Activated gamma-delta T cell treated with anti-CD3 and anti-CD28 coated beads, Interleukin-2, amount 50 U/mL, for 16 hours (primary cell): ENCODE measurements at regions not wholly inside any gene's neighbourhood (a gene's known extent, or its start where the extent isn't known, plus 50 kb on each side); places are given as distances from the start of the nearest gene placed in this dataset.

Experiments
- DNase-seq: peaks from one replicate; pipeline ENCODE4 v3.0.0-alpha.2; 2020; ENCODE audit warnings: low read depth

DNA sequence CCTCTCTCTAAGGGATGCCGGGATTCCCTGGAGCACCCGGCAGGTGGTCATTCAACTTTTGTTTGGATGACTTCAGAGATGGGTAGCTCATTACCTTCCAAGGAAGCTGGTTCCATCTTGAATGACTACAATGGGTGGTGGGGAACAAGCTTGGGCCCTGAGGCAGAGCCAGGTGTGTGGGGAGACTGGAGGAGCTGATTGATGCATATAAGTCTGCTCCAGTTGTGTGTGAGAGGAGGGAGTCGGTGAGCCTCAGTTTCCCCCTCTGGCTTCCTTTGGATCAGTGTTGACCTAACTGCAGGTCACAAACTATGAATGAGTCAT lies 133.8 kb upstream of the ZBTB40 start:
- no peak for DNase-seq

DNA sequence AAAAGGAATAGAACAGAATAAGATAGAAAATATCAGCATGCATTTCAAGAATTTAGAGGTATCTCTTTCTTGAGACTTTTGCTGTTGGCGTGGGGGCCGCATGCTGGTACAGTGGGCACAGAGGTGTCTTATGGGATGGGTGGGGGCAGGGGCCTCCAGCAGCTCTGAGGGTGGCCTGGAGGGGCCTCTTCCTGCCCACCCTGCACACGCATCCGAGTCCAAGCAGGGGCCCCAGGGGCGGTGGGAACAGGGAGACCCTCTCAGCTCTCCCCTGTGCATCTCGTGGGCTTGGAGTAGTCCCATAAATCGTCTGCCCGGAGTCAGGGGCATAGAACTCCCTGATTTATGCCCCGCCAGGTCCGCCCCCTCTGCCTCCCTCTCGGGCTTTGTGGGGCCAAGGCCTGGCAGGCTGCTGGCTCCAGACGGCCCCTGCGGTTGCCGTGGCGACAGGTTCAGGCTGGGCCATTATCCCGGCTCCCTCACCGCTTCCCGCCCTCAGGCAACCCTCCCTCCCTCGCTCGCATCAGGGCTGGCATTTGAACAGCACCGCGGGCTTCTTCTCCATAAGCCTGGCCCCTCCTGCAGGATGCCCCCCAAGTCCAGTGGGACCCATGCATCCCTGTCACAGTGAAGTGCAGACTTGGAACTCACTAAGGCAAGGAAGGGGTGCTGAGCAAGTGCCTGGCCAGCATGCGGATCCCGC lies 133.2 kb upstream of the ZBTB40 start:
- DNase-seq: no peak

DNA sequence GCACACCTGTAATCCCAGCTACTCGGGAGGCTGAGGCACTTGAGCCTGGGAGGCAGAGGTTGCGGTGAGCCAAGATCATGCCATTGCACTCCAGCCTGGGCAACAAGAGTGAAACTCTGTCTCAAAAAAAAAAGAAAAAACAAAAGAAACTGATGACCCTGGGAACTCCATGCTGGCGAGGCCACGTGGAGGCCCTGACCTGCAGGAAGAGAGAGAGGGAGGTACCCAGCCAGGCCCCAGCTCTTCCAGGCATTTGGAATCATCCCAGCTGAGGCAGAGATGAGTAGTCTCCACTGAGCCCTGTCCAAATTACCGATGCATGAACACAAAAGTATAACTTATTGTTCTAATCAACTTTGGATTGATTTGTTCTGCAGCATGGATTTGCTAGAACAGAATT lies 132.0 kb upstream of the ZBTB40 start:
- DNase-seq: no peak

DNA sequence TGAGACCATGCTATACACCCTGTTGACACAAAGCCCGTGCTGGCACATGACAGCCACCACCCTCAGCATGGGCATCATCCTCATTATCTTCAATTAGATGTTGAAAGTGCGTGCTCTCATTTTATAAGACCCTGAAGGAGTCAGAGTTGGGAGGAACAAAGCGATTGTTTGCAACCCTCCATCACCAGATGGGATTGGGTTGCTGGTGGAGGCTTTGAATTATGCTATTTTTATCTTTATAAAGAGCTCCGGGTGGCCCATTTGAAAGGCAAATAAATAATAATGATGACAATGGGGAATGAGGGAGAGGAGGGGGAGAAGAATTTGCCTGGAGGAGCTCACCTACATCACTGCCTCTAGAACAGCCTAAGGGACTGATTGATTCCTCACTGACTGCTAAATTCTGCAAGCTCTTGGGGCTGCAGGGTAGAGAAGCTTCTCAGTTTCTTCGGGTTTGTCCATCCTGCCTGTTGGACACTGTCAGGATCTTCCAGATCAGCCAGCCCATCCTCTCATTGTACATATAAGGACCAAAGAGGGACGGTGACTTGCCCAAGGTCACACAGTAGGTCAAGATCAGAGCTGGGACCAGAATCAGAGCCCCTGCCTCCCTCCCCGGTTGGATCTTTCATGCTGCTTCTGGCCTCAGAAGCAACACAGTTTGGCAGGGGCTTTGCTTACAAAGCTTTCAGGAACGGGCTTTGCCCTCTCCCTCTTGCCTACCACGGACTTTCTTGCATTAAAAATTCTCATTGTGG lies 130.9 kb upstream of the ZBTB40 start:
- DNase-seq: no peak

DNA sequence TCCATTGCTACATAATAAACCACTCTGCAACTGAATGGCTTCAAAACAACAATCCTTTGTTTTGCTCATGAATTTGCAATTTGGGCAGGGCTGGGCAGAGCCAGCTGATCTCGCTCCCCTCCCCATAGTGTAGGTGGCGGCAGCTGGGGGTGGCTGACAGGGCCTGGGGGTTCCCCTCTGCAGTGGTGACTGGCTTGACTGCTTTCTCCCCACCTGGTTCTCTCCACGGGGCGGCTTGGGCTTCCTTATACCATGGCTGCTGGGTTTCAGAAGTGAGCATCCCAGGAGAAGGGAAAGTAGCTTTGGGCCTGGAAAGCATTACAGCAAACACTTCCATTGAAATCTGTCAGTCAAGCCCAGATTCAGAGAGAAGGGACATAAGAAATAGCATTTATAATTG lies 129.7 kb upstream of the ZBTB40 start:
- no peak for DNase-seq

DNA sequence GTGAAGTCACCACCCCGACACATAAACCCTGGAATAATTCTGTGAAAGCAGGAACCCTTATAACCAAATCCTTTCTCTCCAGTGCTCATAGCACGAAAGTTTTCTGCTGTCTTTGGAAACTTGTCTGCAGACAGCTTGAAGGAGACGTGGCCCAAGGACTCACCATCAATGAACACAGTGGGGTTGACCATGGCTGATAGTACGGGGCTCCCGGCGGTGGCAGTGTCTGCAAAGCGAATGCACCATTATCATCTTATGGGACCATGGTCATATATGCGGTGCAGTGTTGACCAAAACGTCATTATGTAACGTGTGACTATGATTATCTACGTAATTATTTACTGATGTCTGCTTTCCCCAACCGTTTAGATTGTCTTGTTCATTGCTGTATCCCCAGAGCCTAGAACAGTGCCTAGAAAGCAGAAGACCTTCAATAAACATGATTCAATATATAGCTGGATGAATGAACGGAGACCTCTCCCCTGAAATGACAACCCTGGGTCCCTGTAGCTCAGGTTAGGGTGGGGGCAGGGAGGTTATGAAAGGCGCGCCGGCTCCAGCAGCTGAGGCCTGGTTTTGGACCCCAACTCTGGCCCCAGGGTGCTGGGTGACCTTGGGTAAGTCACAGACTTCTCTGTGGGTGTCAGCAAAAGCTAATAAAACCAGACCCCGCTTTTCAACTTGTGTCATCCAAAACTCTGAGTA lies 128.4 kb upstream of the ZBTB40 start:
- no peak for DNase-seq

DNA sequence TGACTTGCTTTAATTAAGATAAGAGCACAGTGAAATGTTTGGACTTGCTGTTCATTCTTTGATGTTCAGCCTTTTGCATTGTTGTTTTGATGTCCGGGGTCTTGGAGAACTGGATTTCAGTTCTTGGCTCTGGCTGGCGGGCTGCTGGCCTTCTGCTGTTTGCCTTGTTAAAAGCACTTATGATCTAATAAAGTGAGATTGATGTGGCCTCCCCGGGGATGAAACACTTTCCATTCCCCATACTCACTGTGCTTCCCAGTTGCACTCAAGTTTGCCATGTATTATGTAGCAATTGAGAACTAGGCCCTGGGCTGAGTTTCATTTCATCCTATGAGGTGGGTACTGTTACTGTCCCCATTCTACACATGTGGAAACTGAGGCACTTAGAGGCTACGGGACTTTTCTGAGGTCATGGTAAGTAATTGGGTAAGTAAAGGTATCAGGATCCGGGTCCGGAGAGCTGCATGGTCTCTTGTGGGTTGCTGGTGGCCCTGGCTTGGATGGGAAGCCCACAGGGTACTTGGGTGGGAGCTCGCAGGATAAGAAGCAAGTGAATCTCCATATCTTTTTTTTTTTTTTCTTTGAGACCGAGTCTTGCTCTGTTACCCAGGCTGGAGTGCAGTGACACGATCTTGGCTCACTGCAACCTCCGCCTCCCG lies 127.7 kb upstream of the ZBTB40 start:
- no peak for DNase-seq

DNA sequence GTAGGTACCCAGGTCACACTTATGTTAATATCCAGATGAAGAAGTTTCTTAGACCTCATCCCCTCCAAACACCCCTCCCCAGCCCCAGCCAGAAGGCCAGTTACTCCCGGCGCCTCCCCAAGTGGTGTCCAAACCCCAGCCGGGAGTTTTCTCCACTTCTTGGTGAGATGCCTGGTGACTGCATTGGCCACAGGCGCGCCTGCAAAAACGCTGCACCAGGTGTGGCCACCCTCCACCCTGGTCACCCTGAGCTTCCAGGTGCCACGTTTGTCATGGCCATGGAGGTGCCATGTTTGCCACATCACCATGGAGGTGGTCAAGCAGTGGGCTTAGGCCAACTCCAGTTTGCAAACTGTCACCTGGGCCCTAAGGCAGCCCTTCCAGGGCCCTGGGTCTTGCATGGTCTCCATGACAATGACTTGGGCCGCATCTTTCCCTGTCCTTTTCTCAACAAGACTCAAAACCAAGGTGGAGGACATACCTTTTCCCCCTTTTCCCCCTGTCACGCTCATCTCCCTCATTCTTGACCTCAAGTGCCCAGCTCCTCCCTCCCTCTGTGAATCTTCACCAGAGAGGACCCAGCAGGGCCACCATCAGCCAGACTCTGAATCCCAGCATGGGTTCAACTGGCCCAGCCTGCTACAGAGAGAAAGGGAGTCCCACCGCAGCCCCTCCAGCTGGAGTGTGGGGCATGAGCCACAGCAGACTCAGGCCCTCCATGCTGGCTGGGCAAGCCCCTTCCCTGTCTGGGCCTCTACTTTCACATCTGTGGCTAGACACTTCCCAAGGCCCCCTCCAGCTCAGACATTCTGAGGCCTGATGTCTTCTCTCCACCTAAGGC lies 125.9 kb upstream of the ZBTB40 start:
- no peak for DNase-seq

DNA sequence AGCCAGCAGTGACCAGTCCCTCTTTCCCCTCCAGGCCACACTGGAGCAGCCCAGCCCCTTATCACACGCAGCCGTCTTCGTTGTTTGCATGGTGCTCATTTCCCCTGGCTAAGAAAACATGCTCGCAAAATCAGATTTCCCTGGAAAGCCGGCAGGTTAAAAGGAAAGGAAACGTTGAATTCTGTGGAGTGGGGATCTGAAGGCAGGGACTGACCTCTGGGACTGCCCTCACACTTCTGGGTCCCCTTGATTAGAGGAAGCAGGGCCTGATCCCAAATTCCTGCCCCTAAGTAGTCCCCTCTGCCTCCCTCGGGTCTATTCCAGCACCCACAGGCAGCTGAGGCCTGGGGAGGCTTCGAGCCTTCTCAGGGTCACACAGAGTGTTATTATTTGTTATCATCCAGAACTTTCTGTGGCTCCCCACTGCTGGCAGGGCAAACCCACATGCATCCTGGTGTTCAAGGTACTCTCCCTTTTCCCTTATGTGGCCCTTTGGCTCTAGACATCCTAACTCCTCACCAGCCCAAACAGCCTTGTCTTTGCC lies 125.2 kb upstream of the ZBTB40 start:
- DNase-seq: no peak

DNA sequence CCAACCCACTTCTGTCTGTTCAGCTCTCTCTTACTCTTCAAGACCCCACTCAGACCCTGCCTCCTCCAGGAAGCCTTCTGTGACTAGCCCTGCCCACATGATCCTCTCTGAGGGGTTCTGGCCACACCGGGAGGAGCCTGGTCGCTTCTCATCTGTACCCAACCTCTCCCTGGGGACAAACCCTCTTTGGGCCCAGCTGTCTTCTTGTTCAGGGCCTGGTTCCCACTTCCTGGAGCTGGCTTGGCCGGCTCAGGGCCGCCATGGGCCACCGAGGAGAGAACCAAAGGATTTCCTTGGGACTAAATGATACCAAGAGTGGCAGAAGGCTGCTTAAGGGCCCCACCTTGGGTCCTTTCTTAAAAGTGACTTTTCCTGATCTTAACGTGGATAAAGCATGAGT lies 124.7 kb upstream of the ZBTB40 start:
- DNase-seq: no peak

DNA sequence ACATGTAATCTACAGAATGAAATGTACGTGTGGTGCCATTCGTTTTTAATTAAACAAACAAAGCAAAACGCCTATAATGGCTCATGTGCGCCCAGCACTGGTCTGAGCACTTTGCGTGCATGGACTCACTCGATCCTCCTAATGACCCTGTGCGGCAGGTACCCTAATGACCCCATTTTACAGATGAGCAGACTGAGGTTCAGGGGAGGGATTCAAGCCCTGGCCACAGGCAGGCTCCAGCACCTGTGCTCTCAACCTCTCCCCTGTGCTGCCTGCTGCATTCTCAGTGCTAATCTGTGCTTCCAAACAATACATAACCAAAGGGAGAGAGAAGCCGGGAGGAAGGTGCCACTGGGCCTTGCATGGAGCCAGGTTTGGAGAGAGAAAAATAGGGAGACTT lies 124.2 kb upstream of the ZBTB40 start:
- no peak for DNase-seq

DNA sequence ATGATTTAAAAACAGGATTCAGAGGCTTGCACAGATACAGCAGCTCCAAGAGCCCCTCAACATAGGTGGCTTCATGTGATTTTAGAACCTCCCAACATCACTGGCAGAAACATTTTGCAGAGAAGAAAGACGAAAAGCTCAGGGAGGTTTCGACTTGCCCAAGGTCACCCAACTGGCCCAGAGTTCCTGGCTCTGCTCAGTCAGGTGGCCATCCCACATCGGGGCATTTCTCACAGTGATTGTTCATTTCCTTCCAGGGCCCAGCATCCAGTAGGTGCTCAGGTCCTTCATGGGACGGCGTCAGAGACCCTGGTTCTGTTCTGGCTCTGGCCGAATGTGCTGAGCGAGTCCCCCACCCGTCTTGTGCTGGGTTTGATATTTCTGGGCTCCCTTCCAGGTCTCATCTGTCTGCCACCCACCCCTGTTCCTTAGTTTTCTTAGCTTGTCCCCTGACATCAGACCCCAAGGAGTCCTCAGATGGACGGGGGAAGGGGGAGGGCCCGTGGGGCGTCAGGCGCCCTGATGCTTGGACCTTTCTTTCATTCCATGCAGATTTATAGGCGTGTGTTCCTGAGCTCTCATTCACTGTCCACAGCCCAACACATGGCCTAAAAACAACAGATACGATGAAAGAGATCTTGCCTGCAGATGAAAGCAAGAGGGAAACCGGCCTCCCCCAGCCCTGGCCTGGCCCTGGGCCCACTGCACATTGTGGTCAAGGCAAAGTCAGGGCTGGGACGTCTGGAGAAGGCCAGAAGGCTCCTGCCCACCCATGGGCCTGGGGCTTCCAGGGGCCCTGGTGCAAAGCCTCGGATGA lies 123.1 kb upstream of the ZBTB40 start:
- DNase-seq: no peak

DNA sequence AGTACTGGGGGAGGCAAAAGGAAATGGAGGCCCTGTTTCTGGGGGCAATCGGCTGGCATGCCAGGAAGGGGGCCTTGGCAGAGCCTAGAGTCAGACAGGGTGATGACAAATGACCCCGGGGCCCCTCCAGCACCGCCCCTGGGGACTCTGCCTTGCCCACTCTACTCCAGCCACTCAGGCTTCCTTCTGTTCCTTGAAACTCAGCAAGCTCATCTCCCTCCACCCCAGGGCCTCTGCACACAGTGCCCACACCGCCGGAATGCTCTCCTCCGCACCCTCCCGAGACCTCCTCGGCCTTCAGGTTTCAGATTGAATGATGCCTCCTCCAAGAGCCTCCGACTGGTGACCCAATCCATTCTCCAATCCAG lies 122.5 kb upstream of the ZBTB40 start:
- DNase-seq: no peak

DNA sequence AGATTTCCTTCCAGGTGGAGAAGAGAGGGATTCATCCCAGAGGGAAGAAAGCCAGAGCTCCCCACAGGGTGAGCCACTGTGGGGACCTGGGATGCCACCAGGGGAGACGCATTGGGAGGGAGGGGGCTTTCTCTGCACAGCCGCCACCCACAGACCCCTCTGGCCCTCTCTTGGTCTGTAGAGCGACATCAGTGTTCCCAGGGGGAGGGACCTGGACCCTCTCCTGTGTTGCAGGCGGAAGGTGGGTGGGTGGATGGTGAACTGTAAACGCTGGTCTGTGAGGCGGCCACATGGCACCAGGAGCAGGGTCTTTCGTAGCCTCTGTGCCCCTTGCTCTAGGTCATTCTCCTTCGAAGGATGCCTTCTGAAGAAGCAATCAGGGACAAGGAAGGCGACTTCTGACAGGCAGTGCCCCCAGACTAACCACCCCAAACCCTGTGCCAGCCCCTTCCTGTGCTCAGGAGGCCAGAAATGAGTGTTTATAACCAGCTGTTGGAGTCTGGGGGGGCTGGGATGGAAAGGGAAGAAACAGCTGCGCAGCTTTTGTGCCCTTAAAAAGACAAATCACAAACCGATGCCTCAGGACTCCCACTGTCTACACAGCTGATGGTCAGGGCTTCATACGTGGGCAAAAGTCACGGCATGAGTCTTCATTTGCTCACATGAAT lies 121.4 kb upstream of the ZBTB40 start:
- no peak for DNase-seq

DNA sequence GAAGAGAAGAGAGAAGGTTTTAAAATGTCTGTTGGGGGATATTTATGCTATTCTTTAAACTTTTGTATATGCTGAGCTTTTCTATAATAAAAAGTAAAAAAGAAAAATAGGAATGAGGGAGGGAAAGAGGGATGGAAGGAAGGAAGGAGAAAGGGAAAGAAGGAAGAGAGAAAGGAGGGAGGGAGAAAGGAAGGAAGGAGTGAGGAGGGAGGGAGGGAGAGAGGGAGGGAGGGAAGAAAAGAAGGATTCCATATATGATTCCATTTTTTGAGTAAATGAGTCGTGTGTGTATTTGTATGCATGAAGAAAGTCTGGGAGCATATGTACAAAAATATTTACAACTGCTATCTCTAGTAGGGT lies 120.9 kb upstream of the ZBTB40 start:
- no peak for DNase-seq

DNA sequence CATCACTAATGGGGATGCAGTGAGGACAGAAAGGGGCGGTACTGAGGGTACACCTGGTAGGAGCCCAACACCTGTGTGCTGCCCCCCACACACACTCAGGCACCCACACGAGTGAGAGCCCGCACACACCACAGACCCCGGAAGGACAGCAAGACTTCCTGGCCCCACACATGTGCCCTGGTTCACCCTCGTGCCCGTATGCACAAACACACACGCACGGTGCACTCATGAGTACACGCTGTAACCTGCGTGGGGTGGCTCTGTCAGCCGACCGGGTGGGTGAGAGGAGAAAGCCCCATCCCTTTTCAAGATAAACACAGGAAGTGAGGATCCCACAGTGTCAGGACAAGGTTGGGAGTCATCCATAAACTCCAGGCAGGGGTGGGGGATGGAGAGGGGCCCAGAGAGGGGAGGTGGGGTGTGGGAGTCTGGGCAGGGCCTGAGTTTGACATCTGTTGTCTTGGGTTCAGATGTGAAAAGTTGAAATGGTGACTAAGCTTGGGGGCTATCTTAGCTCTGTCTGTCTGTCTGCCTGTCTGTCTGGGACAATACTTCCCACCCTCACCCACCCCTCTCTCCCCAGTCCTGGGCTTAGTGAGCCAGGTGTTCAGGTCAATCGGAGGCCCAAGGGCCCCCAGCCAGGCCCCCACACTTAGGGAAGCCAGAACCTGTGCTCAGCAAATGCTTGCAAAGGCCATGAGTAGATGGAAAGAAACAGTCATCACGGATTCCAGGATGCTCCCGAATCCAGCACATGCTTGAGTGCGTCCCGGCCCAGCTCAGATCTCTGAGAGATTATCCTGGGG lies 119.8 kb upstream of the ZBTB40 start:
- DNase-seq: no peak

DNA sequence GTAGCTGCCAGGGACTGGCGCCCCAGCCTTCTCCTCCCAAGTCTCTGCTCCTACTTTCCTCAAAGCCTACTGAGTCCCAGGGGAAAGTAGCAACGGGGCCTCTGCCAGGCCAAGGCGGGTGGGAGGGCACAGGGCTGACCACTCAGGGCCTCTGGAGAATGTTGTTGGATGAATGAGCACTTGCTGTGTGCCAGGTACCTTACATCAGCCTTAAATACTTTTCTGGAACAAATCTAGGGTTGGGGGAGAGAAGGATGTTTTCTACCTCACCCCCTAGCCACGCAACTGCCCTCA lies 119.3 kb upstream of the ZBTB40 start:
- DNase-seq: no peak

DNA sequence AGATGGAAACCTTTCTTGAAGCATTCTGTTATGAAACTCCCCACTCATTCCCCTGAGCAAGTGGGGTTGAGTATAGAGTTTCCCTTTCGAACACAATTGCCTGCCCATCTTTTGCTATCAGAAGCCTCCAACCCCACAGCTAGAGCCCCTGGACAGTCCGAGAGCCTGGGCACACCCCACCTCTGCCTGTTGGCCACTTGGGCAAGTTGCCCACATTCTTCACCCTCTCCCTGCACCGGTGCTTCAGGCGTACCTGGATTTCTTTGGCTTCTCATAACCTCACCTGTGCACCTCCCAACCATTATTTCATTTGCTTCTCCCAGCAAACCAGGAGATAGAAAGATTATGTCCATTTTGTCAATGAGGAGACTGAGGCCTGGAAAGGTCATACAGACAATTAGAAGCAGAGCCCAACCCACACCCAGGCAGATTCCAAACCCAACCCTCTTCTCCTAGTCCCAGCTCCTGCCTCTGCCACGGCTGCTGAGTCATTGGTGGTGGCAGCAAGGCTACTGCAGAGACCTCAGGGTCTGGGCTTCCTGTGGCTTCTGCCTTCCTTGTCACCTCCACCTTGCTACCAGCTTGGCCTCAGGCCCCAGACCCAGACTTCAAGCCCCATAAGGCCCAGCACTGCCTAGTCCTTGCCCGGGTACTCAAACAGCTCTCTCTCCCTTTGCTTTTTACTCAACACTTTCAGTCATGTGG lies 118.7 kb upstream of the ZBTB40 start:
- DNase-seq: no peak

DNA sequence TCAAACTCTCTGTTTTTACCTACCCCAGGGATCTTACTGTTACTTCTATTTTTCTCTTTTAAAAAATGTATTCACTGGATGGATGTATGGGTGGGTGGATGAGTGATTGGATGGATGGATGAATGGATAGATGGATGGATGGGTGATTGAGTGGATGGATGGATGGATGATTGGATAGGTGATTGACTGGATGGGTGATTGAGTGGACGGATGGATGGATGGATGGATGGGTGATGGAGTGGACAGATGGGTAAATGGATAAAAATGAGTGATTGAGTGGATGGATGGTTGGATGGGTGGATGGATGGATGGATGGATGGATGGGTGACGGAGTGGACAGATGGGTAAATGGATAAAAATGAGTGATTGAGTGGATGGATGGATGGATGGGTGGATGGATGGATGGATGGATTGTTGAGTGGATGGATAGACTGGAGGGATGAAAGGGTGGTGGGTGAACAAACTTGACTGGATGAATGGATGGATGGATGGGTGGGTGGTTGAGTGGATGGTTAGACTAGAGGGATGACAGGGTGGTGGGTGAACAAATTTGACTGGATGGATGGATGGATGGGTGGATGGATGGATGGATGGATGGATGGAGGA lies 118.0 kb upstream of the ZBTB40 start:
- no peak for DNase-seq
